ENCODE measurements at regions not wholly inside any gene's neighbourhood (a gene's known extent, or its start where the extent isn't known, plus 50 kb on each side); places are given as distances from the start of the nearest gene placed in this dataset.

GRCh38 chr4:155081222-155081621, 127.2 kb upstream of the NPY2R start:
- Histone ChIP-seq H3K9me3 (no peaks in the 10 kb centered on the region), H3K4me3 (no peak overlapping the region), H3K27me3 (replicated peaks; ENCODE audit: insufficient read depth) (no peaks in the 10 kb centered on the region), H3K27ac (no peak overlapping the region), H3K4me1 (ENCODE audit: control insufficient read depth in 1 of 2, low read depth in 2 of 2) (peaks cover 4 to 11% of the 10 kb centered on the region in 2 donors), H3K36me3 (no peaks in the 10 kb centered on the region)
- TF ChIP-seq, protein P1, sequence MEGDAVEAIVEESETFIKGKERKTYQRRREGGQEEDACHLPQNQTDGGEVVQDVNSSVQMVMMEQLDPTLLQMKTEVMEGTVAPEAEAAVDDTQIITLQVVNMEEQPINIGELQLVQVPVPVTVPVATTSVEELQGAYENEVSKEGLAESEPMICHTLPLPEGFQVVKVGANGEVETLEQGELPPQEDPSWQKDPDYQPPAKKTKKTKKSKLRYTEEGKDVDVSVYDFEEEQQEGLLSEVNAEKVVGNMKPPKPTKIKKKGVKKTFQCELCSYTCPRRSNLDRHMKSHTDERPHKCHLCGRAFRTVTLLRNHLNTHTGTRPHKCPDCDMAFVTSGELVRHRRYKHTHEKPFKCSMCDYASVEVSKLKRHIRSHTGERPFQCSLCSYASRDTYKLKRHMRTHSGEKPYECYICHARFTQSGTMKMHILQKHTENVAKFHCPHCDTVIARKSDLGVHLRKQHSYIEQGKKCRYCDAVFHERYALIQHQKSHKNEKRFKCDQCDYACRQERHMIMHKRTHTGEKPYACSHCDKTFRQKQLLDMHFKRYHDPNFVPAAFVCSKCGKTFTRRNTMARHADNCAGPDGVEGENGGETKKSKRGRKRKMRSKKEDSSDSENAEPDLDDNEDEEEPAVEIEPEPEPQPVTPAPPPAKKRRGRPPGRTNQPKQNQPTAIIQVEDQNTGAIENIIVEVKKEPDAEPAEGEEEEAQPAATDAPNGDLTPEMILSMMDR (IDR thresholded peaks at IDR 0.05), result no peak
- no peak for ATAC-seq (ENCODE audit: insufficient number of reproducible peaks, low FRiP score, low read depth)
- DNase-seq (ENCODE audit: low spot score), result no peak

DNA sequence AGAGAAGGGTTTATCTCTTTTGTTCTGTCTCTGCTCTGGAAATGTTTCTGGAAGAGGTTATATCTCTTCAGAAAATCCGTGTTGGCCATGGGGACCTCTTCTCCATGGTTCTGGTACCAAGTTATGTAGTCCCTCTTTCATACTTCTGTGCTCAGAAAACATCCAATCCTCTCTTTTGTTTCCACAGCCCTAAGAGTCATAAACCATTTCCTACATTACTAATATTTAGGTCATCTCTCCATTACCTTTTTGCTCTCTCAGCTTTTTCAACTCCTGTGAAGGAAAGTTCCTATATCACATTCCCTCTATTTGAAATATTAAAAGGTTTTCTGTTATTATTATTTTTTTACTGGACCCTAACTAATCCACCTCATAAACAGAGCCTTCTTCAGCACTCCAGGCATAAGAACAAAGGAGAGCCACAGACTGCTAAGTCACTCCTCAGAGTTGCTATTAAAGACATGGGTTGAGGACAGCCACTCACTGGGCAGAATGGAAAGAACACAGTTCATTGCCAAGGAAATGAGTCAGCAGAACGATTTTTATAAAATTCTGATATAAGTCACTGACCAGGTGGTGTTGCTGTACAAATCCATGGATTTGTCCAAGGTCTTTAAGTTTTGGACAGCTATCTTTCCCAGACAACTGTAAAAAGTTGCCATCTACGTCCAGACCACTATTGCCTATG, 122.4 kb upstream of the NPY2R start:
- no peaks in the 10 kb centered on the region for H3K36me3 ChIP-seq
- DNase-seq (ENCODE audit: low spot score) (no peak), ATAC-seq (ENCODE audit: insufficient number of reproducible peaks, low FRiP score, low read depth) (no peak)
- no peaks in the 10 kb centered on the region for H3K9me3 ChIP-seq
- TF ChIP-seq, protein P1 (IDR thresholded peaks at IDR 0.05), result no peak
- no peaks in the 10 kb centered on the region for H3K27me3 ChIP-seq (replicated peaks; ENCODE audit: insufficient read depth)
- H3K4me1 ChIP-seq (ENCODE audit: control insufficient read depth in 1 of 2, low read depth in 2 of 2), result no peaks in the 10 kb centered on the region
- H3K27ac ChIP-seq, result no peak overlapping the region
- H3K4me3 ChIP-seq, result no peak overlapping the region

DNA sequence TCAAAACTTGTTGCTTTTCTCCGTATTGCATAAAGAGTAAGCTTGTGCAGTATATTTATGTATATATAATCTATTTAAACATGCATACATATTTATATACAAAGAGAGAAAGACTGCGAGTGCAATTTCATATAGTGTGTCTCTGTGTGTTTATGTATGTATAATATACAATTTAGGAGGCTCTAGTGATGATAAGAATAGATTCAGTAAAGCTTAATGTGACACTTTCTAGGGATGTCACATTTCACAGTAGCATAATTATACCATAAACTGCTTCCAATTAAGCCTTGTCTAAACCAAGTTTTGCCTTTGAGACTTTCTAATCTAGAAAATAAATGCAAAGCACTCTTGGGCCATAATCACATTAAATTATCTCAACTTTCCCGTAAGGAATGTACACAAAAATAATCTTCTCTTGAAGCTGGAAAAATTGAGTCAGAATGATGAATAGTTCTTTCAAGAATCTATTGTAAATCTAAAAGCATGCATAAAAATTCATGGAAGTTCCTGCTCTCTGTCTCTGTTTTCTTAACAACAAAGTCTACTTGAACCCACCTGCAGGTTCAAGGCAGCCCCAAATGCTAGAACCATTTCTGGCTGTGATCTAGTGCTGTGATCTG, 114.1 kb upstream of the NPY2R start:
- TF ChIP-seq, protein P1 (IDR thresholded peaks at IDR 0.05), result no peak
- H3K36me3 ChIP-seq, result no peaks in the 10 kb centered on the region
- no peaks in the 10 kb centered on the region for H3K9me3 ChIP-seq
- no peaks in the 10 kb centered on the region for H3K27me3 ChIP-seq (replicated peaks; ENCODE audit: insufficient read depth)
- no peaks in the 10 kb centered on the region for H3K4me1 ChIP-seq (ENCODE audit: control insufficient read depth in 1 of 2, low read depth in 2 of 2)
- ATAC-seq (ENCODE audit: insufficient number of reproducible peaks, low FRiP score, low read depth) (no peak), DNase-seq (ENCODE audit: low spot score) (no peak)
- H3K4me3 ChIP-seq, result no peak overlapping the region
- H3K27ac ChIP-seq, result no peak overlapping the region

- H3K27me3 ChIP-seq (replicated peaks; ENCODE audit: insufficient read depth), result no peaks in the 10 kb centered on the region
- no peak for ATAC-seq (ENCODE audit: insufficient number of reproducible peaks, low FRiP score, low read depth)
- H3K27ac ChIP-seq, result no peak overlapping the region
- no peaks in the 10 kb centered on the region for H3K36me3 ChIP-seq
- no peaks in the 10 kb centered on the region for H3K9me3 ChIP-seq
- no peaks in the 10 kb centered on the region for H3K4me1 ChIP-seq (ENCODE audit: control insufficient read depth in 1 of 2, low read depth in 2 of 2)
- H3K4me3 ChIP-seq, result no peak overlapping the region
- TF ChIP-seq, protein P1 (IDR thresholded peaks at IDR 0.05), result no peak
- DNase-seq (ENCODE audit: low spot score), result no peak
These were observed 109.2 kb upstream of the NPY2R start for GRCh38 chr4:155099231-155099630.

- no peaks in the 10 kb centered on the region for H3K9me3 ChIP-seq
- ATAC-seq (ENCODE audit: insufficient number of reproducible peaks, low FRiP score, low read depth) (no peak), DNase-seq (ENCODE audit: low spot score) (no peak)
- no peak overlapping the region for H3K27ac ChIP-seq
- no peaks in the 10 kb centered on the region for H3K27me3 ChIP-seq (replicated peaks; ENCODE audit: insufficient read depth)
- TF ChIP-seq, protein P1 (IDR thresholded peaks at IDR 0.05), result no peak
- H3K4me1 ChIP-seq (ENCODE audit: control insufficient read depth in 1 of 2, low read depth in 2 of 2), result no peaks in the 10 kb centered on the region
- H3K4me3 ChIP-seq, result no peak overlapping the region
- H3K36me3 ChIP-seq, result no peaks in the 10 kb centered on the region
These were observed 101.8 kb upstream of the NPY2R start for GRCh38 chr4:155106629-155107028.
